Right lobe of liver (tissue), 6 donors: ENCODE measurements at regions not wholly inside any gene's neighbourhood (a gene's known extent, or its start where the extent isn't known, plus 50 kb on each side); places are given as distances from the start of the nearest gene placed in this dataset.

Experiments
- ATAC-seq, 4 donors: fragments of 200-7000 bp; cut with Tn5 transposase; one replicate each; pipeline ENCODE4 v1.9.1; 2020; ENCODE audit warnings: mild to moderate bottlenecking in 4 of 4, moderate library complexity in 4 of 4
- DNase-seq, 3 donors: peaks; one replicate each; pipeline ENCODE4 v3.0.0-alpha.2; 2020
- H3K27ac ChIP-seq, 3 donors: fragments of 200-600 bp; one replicate each; pipeline ENCODE4 v1.8.0; 2022
- H3K27me3 ChIP-seq, 2 donors: fragments of 200-600 bp; one replicate each; pipeline ENCODE4 v1.8.0; 2022
- H3K36me3 ChIP-seq, 4 donors: fragments of 200-600 bp; sonication (generic) in 1 of 4; one replicate each; pipeline versions ENCODE4 v1.5.1 to v1.8.0; 2017 to 2022; ENCODE audit warnings: control low read depth in 1 of 4
- H3K4me1 ChIP-seq, 4 donors: fragments of 200-600 bp; sonication (generic) in 1 of 4; one replicate each; pipeline versions ENCODE4 v1.5.1 to v1.8.0; 2017 to 2022; ENCODE audit warnings: control low read depth in 1 of 4
- H3K4me3 ChIP-seq, 3 donors: fragments of 200-600 bp; one replicate each; pipeline ENCODE4 v1.8.0; 2022
- H3K9me3 ChIP-seq, 4 donors: fragments of 200-600 bp; sonication (generic) in 1 of 4; one replicate each; pipeline versions ENCODE4 v1.5.1 to v1.8.0; 2017 to 2022; ENCODE audit warnings: control low read depth in 1 of 4
- CTCF ChIP-seq, 4 donors: fragments of 200-600 bp in 3 of 4; fragments of 450-650 bp in 1 of 4; IDR thresholded peaks; one replicate each; pipeline versions ENCODE4 v1.5.1 to v1.8.0; 2016 to 2022; ENCODE audit warnings: antibody characterized with exemption in 4 of 4, mild to moderate bottlenecking in 2 of 4
- POLR2A ChIP-seq: fragments of 450-650 bp; IDR thresholded peaks from one replicate; pipeline ENCODE4 v1.6.1; 2017; ENCODE audit warnings: antibody characterized with exemption, mild to moderate bottlenecking
- WGBS: methylation state at CpG from one replicate; pipeline ENCODE4 v1.1.6; 2018; ENCODE audit warnings: low coverage, low lambda C conversion rate; ENCODE audit not compliant: insufficient coverage; ENCODE audit errors: missing lambda C conversion rate; 5-methylcytosine and 5-hydroxymethylcytosine counted together
- intact Hi-C, 2 donors: fragments of 100-400 bp; cut with DNase I; formaldehyde crosslinking; loops; one replicate each; pipeline versions ENCODE4 v1.11.2 to v1.14.1; 2022
- donor health status: DM: no; HTN: yes; CAD: no.
- donor health status: DM: no; HTN: no; CAD: no.
- donor health status: DM: no; HTN: no; CAD: no.
- donor health status: DM: no; HTN: yes; CAD: no.
- donor health status: DM: no; HTN: yes; CAD: no.

GRCh38 chr10:31130406-31130805 is 98.7 kb upstream of the ZNF438 start:
- Histone ChIP-seq H3K27ac (no peak overlapping the region), H3K4me1 (peaks cover 0 to 9% (median 0%) of the 10 kb centered on the region in 4 donors), H3K36me3 (no peaks in the 10 kb centered on the region), H3K27me3 (no peaks in the 10 kb centered on the region), H3K9me3 (no peaks in the 10 kb centered on the region), H3K4me3 (no peak overlapping the region)
- TF ChIP-seq CTCF (IDR thresholded peaks at IDR 0.05) = no peak
- no peak for TF ChIP-seq POLR2A
- ATAC-seq (no peak), DNase-seq (no peak)
- intact Hi-C loops = no loop called here
- WGBS = 54% methylated on average over 1 of the region's 1 CpG

GRCh38 chr10:31131251-31131650 is 99.6 kb upstream of the ZNF438 start:
- Histone ChIP-seq H3K4me3 (no peak overlapping the region), H3K27ac (no peak overlapping the region), H3K27me3 (no peaks in the 10 kb centered on the region), H3K36me3 (no peaks in the 10 kb centered on the region), H3K4me1 (peaks cover 0 to 9% (median 0%) of the 10 kb centered on the region in 4 donors), H3K9me3 (no peaks in the 10 kb centered on the region)
- TF ChIP-seq POLR2A = no peak
- no peak for TF ChIP-seq CTCF (IDR thresholded peaks at IDR 0.05)
- intact Hi-C loops = no loop called here
- ATAC-seq (no peak), DNase-seq (no peak)
- WGBS = 89% methylated on average over 1 of the region's 2 CpGs

- no peak for ATAC-seq
- no peaks in the 10 kb centered on the region for H3K27me3 ChIP-seq
These were observed 101.1 kb upstream of the ZNF438 start for GRCh38 chr10:31132681-31133244.

GRCh38 chr10:31133251-31133791 is 101.7 kb upstream of the ZNF438 start:
- WGBS = 42% methylated on average over 15 of the region's 17 CpGs
- DNase-seq (no peak), ATAC-seq (no peak)
- Histone ChIP-seq H3K27ac (peak overlapping the region in 1 of 3 donors; percentile 60), H3K36me3 (no peaks in the 10 kb centered on the region), H3K9me3 (no peaks in the 10 kb centered on the region), H3K27me3 (no peaks in the 10 kb centered on the region), H3K4me1 (peaks cover 0 to 9% (median 0%) of the 10 kb centered on the region in 4 donors), H3K4me3 (peak overlapping the region in 2 of 3 donors; percentile 38 to 48)
- intact Hi-C loops = no loop called here
- TF ChIP-seq POLR2A (no peak), CTCF (IDR thresholded peaks at IDR 0.05) (no peak)

More at GRCh38 chr10:31132681-31133244, 101.1 kb upstream of the ZNF438 start:
- Histone ChIP-seq H3K36me3 (no peaks in the 10 kb centered on the region), H3K4me1 (peaks cover 0 to 9% (median 0%) of the 10 kb centered on the region in 4 donors), H3K9me3 (no peaks in the 10 kb centered on the region), H3K27ac (no peak overlapping the region), H3K4me3 (no peak overlapping the region)
- TF ChIP-seq POLR2A = no peak
- no peak for TF ChIP-seq CTCF (IDR thresholded peaks at IDR 0.05)
- DNase-seq = no peak
- intact Hi-C loops = no loop called here
- 79% methylated on average over 5 of the region's 6 CpGs for WGBS
